ENCODE measurements at regions not wholly inside any gene's neighbourhood (a gene's known extent, or its start where the extent isn't known, plus 50 kb on each side); places are given as distances from the start of the nearest gene placed in this dataset.

GRCh38 chr2:204333861-204334260 is 211.4 kb upstream of the PARD3B start:
- H3K27me3 ChIP-seq = no peaks in the 10 kb centered on the region
- TF ChIP-seq EP300 (IDR thresholded peaks at IDR 0.05) (no peak), POLR2AphosphoS5 (IDR thresholded peaks at IDR 0.05) (no peak), POLR2A (IDR thresholded peaks at IDR 0.05) (no peak), CTCF (IDR thresholded peaks at IDR 0.05) (no peak)
- 94% methylated on average over 3 of the region's 3 CpGs for WGBS, 2 donors
- H3K4me3 ChIP-seq = no peak overlapping the region
- DNase-seq = no peak
- H3K4me1 ChIP-seq = peaks cover 0 to 16% (median 12%) of the 10 kb centered on the region in 4 donors
- intact Hi-C loops (cut with DNase I) = no loop called here
- no peak overlapping the region for H3K27ac ChIP-seq
- H3K9me3 ChIP-seq = no peaks in the 10 kb centered on the region
- no peaks in the 10 kb centered on the region for H3K36me3 ChIP-seq

- WGBS, 2 donors = 83 to 84% methylated on average over 2 of the region's 2 CpGs
- TF ChIP-seq POLR2A (IDR thresholded peaks at IDR 0.05) = no peak
- no peak for TF ChIP-seq POLR2AphosphoS5 (IDR thresholded peaks at IDR 0.05)
- TF ChIP-seq CTCF (IDR thresholded peaks at IDR 0.05) = no peak
- TF ChIP-seq EP300 (IDR thresholded peaks at IDR 0.05) = no peak
- no peaks in the 10 kb centered on the region for H3K36me3 ChIP-seq
- no peak for DNase-seq
- H3K27ac ChIP-seq = no peak overlapping the region
- H3K9me3 ChIP-seq = no peaks in the 10 kb centered on the region
- peaks cover 0 to 24% (median 19%) of the 10 kb centered on the region in 4 donors for H3K4me1 ChIP-seq
- intact Hi-C loops (cut with DNase I) = no loop called here
- no peak overlapping the region for H3K4me3 ChIP-seq
- no peaks in the 10 kb centered on the region for H3K27me3 ChIP-seq
These were observed 209.7 kb upstream of the PARD3B start for GRCh38 chr2:204335451-204336058.

- no peak for TF ChIP-seq EP300 (IDR thresholded peaks at IDR 0.05)
- TF ChIP-seq CTCF (IDR thresholded peaks at IDR 0.05) = no peak
- TF ChIP-seq POLR2AphosphoS5 (IDR thresholded peaks at IDR 0.05) = no peak
- no peak for TF ChIP-seq POLR2A (IDR thresholded peaks at IDR 0.05)
- intact Hi-C loops (cut with DNase I) = no loop called here
- no peak overlapping the region for H3K4me3 ChIP-seq
- peaks cover 0 to 24% (median 19%) of the 10 kb centered on the region in 4 donors for H3K4me1 ChIP-seq
- H3K27ac ChIP-seq = no peak overlapping the region
- no peaks in the 10 kb centered on the region for H3K9me3 ChIP-seq
- H3K36me3 ChIP-seq = no peaks in the 10 kb centered on the region
- no peaks in the 10 kb centered on the region for H3K27me3 ChIP-seq
- no peak for DNase-seq
- WGBS, 2 donors = 58 to 64% methylated on average over 3 of the region's 3 CpGs
These were observed 209.0 kb upstream of the PARD3B start for GRCh38 chr2:204336153-204336744.

- 93 to 95% methylated on average over 1 of the region's 1 CpG for WGBS, 2 donors
- Histone ChIP-seq H3K27ac (no peak overlapping the region), H3K9me3 (no peaks in the 10 kb centered on the region), H3K4me3 (no peak overlapping the region), H3K36me3 (no peaks in the 10 kb centered on the region), H3K27me3 (no peaks in the 10 kb centered on the region), H3K4me1 (peaks cover 0 to 24% (median 19%) of the 10 kb centered on the region in 4 donors)
- TF ChIP-seq POLR2AphosphoS5 (IDR thresholded peaks at IDR 0.05) = no peak
- no peak for TF ChIP-seq EP300 (IDR thresholded peaks at IDR 0.05)
- no peak for TF ChIP-seq CTCF (IDR thresholded peaks at IDR 0.05)
- TF ChIP-seq POLR2A (IDR thresholded peaks at IDR 0.05) = no peak
- intact Hi-C loops (cut with DNase I) = no loop called here
- no peak for DNase-seq
These were observed 207.6 kb upstream of the PARD3B start for GRCh38 chr2:204337638-204338037.
